CD4-positive, alpha-beta memory T cell (primary cell): ENCODE measurements at regions not wholly inside any gene's neighbourhood (a gene's known extent, or its start where the extent isn't known, plus 50 kb on each side); places are given as distances from the start of the nearest gene placed in this dataset.

Source experiments
- CTCF ChIA-PET: fragments of 350-600 bp; sonication (Branson Sonifier 250); formaldehyde crosslinking; loops from one replicate; lab custom pipeline; 2021; ENCODE audit warnings: inconsistent platforms; ENCODE audit not compliant: partially characterized antibody; lab: Charles Lee
- POLR2A ChIA-PET: fragments of 350-600 bp; sonication (Branson Sonifier 250); formaldehyde crosslinking; loops from one replicate; lab custom pipeline; 2021; ENCODE audit not compliant: partially characterized antibody; lab: Charles Lee
- DNase-seq, 5 donors: peaks; one replicate each; pipeline versions ENCODE4 v3.0.0 to v3.0.0-alpha.2; 2020 to 2022; ENCODE audit warnings: mixed read lengths in 1 of 5
- H3K27ac ChIP-seq: one replicate; pipeline ENCODE4 v1.7.0; 2013; ENCODE audit warnings: low read depth, low read length
- H3K27me3 ChIP-seq: 2 replicates; pipeline ENCODE4 v1.7.0; 2013; ENCODE audit warnings: mild to moderate bottlenecking, low read length, moderate library complexity; ENCODE audit not compliant: insufficient read depth
- H3K36me3 ChIP-seq: 2 replicates; pipeline ENCODE4 v1.7.0; 2013; ENCODE audit warnings: mild to moderate bottlenecking, low read length, moderate library complexity; ENCODE audit not compliant: insufficient read depth
- H3K4me1 ChIP-seq: 2 replicates; pipeline ENCODE4 v1.7.0; 2013; ENCODE audit warnings: mild to moderate bottlenecking, low read length, moderate library complexity; ENCODE audit not compliant: insufficient read depth
- H3K4me3 ChIP-seq, 2 donors: one replicate each; pipeline ENCODE4 v1.7.0; 2013; ENCODE audit warnings: low read length in 2 of 2, mild to moderate bottlenecking in 1 of 2
- H3K9me3 ChIP-seq, 2 donors: one replicate each; pipeline ENCODE4 v1.7.0; 2013; ENCODE audit warnings: low read length in 2 of 2, control low read depth in 1 of 2; ENCODE audit not compliant: control insufficient read depth in 1 of 2
- H3K27ac Mint-ChIP-seq, 7 donors: one replicate each; pipeline ENCODE4 v1.8.0; 2020 to 2021; ENCODE audit warnings: mixed read lengths in 7 of 7, mild to moderate bottlenecking in 6 of 7, inconsistent platforms in 3 of 7, moderate library complexity in 3 of 7
- H3K27me3 Mint-ChIP-seq, 2 donors: one replicate each; pipeline ENCODE4 v1.8.0; 2020 to 2021; ENCODE audit warnings: mixed read lengths in 2 of 2
- H3K36me3 Mint-ChIP-seq, 2 donors: one replicate each; pipeline ENCODE4 v1.8.0; 2020 to 2021; ENCODE audit warnings: mixed read lengths in 2 of 2, inconsistent platforms in 1 of 2, mild to moderate bottlenecking in 1 of 2
- H3K4me1 Mint-ChIP-seq, 4 donors: one replicate each; pipeline ENCODE4 v1.8.0; 2020 to 2021; ENCODE audit warnings: mixed read lengths in 4 of 4, mild to moderate bottlenecking in 1 of 4
- H3K4me3 Mint-ChIP-seq, 8 donors: one replicate each; pipeline ENCODE4 v1.8.0; 2020 to 2021; ENCODE audit warnings: mixed read lengths in 8 of 8, mild to moderate bottlenecking in 7 of 8, moderate library complexity in 6 of 8, inconsistent platforms in 3 of 8
- H3K9me3 Mint-ChIP-seq, 8 donors: one replicate each; pipeline ENCODE4 v1.8.0; 2020 to 2021; ENCODE audit warnings: mixed read lengths in 8 of 8, mild to moderate bottlenecking in 5 of 8, inconsistent platforms in 3 of 8, moderate library complexity in 1 of 8
- intact Hi-C: fragments of 100-400 bp; cut with micrococcal nuclease; formaldehyde crosslinking; loops from one replicate; pipeline ENCODE4 v1.15.1; 2023

DNA sequence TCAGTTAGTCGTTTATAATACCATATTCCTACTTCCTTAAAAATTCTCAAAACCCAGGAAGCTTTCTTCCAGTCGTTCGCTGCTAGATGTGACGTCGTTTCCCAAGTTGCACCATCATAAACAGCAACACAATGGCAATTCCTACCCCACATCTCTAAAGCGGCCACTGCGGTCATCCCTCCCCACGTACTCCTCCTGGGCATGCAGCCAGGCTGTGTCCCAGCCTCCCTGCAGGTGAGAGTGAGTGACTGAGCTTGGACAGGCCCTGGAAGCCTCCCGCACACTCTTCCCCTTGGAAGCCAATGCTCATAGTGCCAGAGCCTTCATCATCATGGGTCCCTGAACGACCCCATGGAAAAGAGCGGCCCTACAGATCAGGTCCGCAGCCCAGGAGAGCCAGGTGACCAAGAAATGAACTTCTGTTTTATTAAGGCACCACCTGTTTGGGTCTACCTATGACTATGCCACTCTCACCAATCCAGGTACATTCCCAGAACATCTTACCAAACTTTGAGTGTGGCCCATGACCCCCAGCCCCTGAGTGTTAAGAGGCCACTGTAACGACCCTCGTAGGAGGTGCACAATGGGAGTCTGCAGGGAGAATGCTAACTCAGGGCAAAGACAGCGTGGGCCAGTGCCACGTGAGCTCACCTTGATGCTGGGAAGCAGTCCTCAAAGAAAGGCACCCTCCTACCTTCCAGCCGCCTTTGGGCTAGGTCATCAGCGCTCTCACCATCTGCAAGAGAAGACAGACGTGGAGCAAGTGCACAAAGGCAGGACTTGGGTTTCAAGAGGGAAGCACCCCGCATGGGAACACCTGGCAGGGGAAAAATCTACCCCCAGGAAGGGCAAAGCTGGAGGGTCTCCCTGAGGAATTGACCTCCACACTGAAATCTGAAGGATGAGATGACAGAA, 74.7 kb upstream of the RAB6C start:
- Mint-ChIP-seq H3K27ac (no peak overlapping the region), H3K9me3 (no peaks in the 10 kb centered on the region), H3K4me3 (no peak overlapping the region), H3K27me3 (peaks cover 0 to 6% of the 10 kb centered on the region in 2 donors), H3K4me1 (no peaks in the 10 kb centered on the region), H3K36me3 (no peaks in the 10 kb centered on the region)
- Histone ChIP-seq H3K36me3 (no peaks in the 10 kb centered on the region), H3K27me3 (no peaks in the 10 kb centered on the region), H3K27ac (no peak overlapping the region), H3K4me1 (no peaks in the 10 kb centered on the region), H3K4me3 (no peak overlapping the region), H3K9me3 (no peaks in the 10 kb centered on the region)
- intact Hi-C loops, result no loop called here
- CTCF ChIA-PET, result no interaction called here
- DNase-seq, result no peak
- POLR2A ChIA-PET, result no interaction called here

DNA sequence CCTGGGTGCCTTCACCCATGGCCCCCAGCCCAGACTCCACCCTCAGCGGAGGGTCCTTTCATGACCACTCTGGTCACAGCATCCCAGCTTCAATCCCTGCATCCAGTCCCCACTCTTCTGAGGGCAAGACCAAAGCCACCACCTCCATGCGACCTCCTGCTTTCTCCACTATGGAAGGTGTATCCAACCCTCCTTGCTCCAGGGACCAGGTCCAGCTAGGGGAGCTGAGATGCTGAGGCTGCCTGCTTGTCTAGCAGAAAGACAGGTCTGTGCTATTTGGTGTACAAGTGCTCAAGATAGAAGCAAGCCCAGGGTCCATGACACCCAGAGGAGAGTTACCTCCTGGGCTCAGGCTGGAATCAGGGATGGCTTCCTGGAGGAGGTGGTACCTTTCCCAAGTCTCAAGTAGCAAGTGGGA, 73.8 kb upstream of the RAB6C start:
- Mint-ChIP-seq H3K4me1 (no peaks in the 10 kb centered on the region), H3K27ac (no peak overlapping the region), H3K9me3 (no peaks in the 10 kb centered on the region), H3K36me3 (no peaks in the 10 kb centered on the region), H3K4me3 (no peak overlapping the region), H3K27me3 (peaks cover 0 to 6% of the 10 kb centered on the region in 2 donors)
- Histone ChIP-seq H3K36me3 (no peaks in the 10 kb centered on the region), H3K9me3 (no peaks in the 10 kb centered on the region), H3K4me3 (no peak overlapping the region), H3K27me3 (no peaks in the 10 kb centered on the region), H3K4me1 (no peaks in the 10 kb centered on the region), H3K27ac (no peak overlapping the region)
- intact Hi-C loops, result no loop called here
- POLR2A ChIA-PET, result no interaction called here
- CTCF ChIA-PET, result no interaction called here
- DNase-seq, result no peak

DNA sequence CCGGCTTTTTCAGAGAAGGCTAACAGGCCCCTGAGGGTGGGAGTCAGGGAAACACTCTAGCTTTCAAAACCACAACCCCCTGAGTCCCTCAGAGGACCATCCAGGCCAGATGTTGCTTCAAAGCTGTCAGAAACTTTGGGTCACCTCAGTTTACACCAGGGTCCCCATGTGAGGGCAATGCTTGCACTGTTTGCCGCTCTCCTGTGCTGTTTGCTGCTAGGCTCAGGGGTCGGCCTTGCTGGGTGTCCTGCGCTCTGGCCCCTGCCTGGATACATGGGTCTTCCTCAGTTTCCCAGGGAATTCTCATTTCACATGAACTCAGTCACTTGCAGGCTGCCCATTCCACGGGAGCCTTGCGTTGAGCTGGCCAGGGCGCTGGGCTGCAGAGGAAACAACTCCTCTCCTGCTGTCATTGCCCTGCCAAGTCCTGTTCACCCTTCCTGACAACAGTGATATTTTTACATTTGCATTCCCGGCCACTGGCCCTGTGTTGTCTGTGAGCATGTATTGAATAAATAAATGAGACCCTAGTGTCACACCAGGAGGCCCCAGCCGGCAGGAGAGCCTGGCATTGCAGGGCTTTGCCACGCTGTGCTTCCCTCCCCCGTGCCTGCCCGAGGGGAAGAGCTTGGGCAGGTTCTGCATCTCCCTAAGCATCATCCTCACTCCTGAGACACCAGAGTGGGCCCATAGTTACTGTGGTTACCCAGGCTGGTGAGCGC, 73.2 kb upstream of the RAB6C start:
- POLR2A ChIA-PET, result no interaction called here
- no peak for DNase-seq
- H3K27ac ChIP-seq, result no peak overlapping the region
- intact Hi-C loops, result no loop called here
- no peaks in the 10 kb centered on the region for H3K4me1 Mint-ChIP-seq
- H3K27me3 ChIP-seq, result no peaks in the 10 kb centered on the region
- H3K4me3 Mint-ChIP-seq, result no peak overlapping the region
- H3K27ac Mint-ChIP-seq, result no peak overlapping the region
- no peaks in the 10 kb centered on the region for H3K9me3 Mint-ChIP-seq
- H3K27me3 Mint-ChIP-seq, result peaks cover 0 to 6% of the 10 kb centered on the region in 2 donors
- H3K36me3 ChIP-seq, result no peaks in the 10 kb centered on the region
- H3K4me1 ChIP-seq, result no peaks in the 10 kb centered on the region
- H3K36me3 Mint-ChIP-seq, result no peaks in the 10 kb centered on the region
- no peaks in the 10 kb centered on the region for H3K9me3 ChIP-seq
- no peak overlapping the region for H3K4me3 ChIP-seq
- CTCF ChIA-PET, result no interaction called here

DNA sequence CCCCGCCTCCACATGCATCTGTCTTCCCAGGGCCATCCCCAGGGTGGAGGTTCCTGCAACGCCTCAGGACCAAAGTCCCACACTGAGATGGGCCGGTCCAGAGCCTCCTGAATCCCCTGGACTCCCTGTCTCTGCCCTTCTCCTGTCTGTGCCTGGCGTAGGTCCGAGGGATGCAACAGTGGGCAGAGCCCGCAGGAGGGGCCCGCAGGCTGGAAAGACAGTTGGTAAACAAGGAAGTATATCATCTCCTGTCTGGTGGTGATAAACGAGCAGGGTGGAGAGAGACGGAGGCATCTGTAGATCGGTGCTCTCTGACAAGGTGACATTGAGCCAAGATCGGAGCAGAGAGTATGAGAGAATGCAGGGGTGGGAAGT, 72.6 kb upstream of the RAB6C start:
- Histone ChIP-seq H3K4me1 (no peaks in the 10 kb centered on the region), H3K36me3 (no peaks in the 10 kb centered on the region), H3K27me3 (no peaks in the 10 kb centered on the region), H3K27ac (no peak overlapping the region), H3K4me3 (no peak overlapping the region), H3K9me3 (no peaks in the 10 kb centered on the region)
- Mint-ChIP-seq H3K27ac (no peak overlapping the region), H3K4me1 (no peaks in the 10 kb centered on the region), H3K9me3 (no peaks in the 10 kb centered on the region), H3K27me3 (peaks cover 0 to 6% of the 10 kb centered on the region in 2 donors), H3K4me3 (no peak overlapping the region), H3K36me3 (no peaks in the 10 kb centered on the region)
- CTCF ChIA-PET, result no interaction called here
- POLR2A ChIA-PET, result no interaction called here
- DNase-seq, result no peak
- intact Hi-C loops, result no loop called here

DNA sequence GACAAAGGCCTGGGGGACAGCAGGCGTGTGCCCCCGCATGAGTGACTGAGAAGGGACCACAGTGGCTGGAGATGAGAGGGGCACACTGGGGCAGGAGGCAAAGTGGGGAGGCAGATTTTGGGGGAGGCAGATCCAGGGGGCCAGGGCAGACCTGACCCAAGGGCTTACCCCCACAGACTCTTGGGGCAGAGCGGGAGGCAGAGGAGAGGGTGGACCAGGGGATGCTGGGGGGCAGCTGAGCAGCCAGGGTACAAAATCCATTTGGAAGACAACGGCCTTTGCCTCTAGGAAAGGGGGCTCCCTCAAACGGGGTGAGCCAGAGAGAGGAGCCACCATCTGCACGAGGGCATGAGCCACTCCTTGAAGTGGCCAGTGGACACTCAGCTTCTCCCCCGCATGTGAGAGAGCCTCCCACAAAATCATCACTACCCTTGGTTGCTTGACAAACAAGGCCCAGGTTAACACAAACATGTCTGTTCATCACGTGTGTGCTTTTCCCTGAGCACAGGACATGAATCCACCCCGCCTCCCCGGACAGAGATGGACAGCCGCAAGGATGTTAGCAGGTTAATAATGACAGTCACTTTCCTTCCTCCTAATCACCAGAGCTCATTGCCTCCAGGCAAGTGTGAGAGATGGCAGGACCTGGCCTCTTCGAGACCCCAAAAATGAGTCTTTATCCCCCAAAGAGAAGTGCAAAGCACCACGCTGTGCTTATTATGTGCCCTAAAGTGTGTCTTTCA, 72.0 kb upstream of the RAB6C start:
- Mint-ChIP-seq H3K27me3 (peaks cover 0 to 6% of the 10 kb centered on the region in 2 donors), H3K36me3 (no peaks in the 10 kb centered on the region), H3K9me3 (no peaks in the 10 kb centered on the region), H3K4me3 (no peak overlapping the region), H3K4me1 (no peaks in the 10 kb centered on the region), H3K27ac (no peak overlapping the region)
- H3K4me1 ChIP-seq, result no peaks in the 10 kb centered on the region
- ChIA-PET POLR2A (no interaction called here), CTCF (no interaction called here)
- DNase-seq, result no peak
- H3K4me3 ChIP-seq, result no peak overlapping the region
- intact Hi-C loops, result no loop called here
- no peak overlapping the region for H3K27ac ChIP-seq
- no peaks in the 10 kb centered on the region for H3K9me3 ChIP-seq
- H3K36me3 ChIP-seq, result no peaks in the 10 kb centered on the region
- no peaks in the 10 kb centered on the region for H3K27me3 ChIP-seq

DNA sequence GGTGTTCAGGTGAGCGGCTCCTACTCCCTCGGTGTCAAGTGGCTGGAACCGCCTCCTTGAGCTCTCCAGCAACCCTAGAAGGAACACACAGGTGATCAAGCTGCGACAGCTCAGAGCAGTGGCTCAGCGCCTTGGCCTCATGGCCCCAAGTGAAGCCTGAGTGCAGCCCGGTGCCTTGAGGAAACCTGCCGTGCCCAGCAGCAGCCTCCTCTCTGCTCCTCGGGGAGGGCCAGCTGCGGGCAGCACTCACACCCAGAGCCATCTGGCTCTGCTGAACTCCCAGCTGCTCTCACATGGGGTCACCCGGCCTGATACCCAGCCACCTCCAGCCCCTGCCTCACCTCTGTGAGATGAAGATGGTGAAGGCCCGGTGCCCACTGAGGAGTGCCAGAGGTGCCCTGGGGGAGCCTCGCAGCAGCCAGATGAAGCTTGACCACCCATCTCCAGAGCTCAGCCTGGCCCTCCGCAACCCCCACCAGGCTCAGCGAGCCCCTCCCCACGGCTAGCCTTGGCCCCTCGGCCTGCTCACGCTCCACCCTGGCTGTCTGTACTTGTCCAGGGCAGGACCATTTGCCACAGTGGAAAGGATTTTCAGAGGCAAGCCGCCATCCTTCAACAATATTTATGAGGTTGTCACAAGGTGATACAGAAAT, 70.6 kb upstream of the RAB6C start:
- intact Hi-C loops, result no loop called here

More for the DNA sequence above, 70.6 kb upstream of the RAB6C start:
- Histone ChIP-seq H3K27me3 (no peaks in the 10 kb centered on the region), H3K9me3 (no peaks in the 10 kb centered on the region), H3K27ac (no peak overlapping the region), H3K36me3 (no peaks in the 10 kb centered on the region), H3K4me3 (no peak overlapping the region), H3K4me1 (no peaks in the 10 kb centered on the region)
- no peak for DNase-seq
- no peaks in the 10 kb centered on the region for H3K36me3 Mint-ChIP-seq
- peaks cover 0 to 6% of the 10 kb centered on the region in 2 donors for H3K27me3 Mint-ChIP-seq
- H3K27ac Mint-ChIP-seq, result no peak overlapping the region
- ChIA-PET CTCF (no interaction called here), POLR2A (no interaction called here)
- H3K4me1 Mint-ChIP-seq, result no peaks in the 10 kb centered on the region
- no peaks in the 10 kb centered on the region for H3K9me3 Mint-ChIP-seq
- no peak overlapping the region for H3K4me3 Mint-ChIP-seq
